HL-60 (cell line): ENCODE measurements at regions not wholly inside any gene's neighbourhood (a gene's known extent, or its start where the extent isn't known, plus 50 kb on each side); places are given as distances from the start of the nearest gene placed in this dataset.

ENCODE experiments used
- CTCF ChIP-seq: IDR thresholded peaks from one replicate; pipeline ENCODE4 v1.5.1; 2011; ENCODE audit warnings: low read length, control low read depth, inconsistent platforms; ENCODE audit not compliant: insufficient read depth
- GABPA ChIP-seq: IDR thresholded peaks from 2 replicates; pipeline ENCODE4 v1.6.1; 2012; ENCODE audit warnings: low read depth
- POLR2AphosphoS5 ChIP-seq: IDR thresholded peaks from 2 replicates; pipeline ENCODE4 v1.6.1; 2012; ENCODE audit warnings: low read depth

- no peak for TF ChIP-seq CTCF
- TF ChIP-seq POLR2AphosphoS5: no peak
- TF ChIP-seq GABPA: no peak
Measured at GRCh38 chr7:125668321-125668993, 738.8 kb upstream of the POT1 start.
